Fibroblast of mammary gland (primary cell): ENCODE measurements at regions not wholly inside any gene's neighbourhood (a gene's known extent, or its start where the extent isn't known, plus 50 kb on each side); places are given as distances from the start of the nearest gene placed in this dataset.

Experiments
- DNase-seq: peaks from one replicate; pipeline ENCODE4 v3.0.0-alpha.2; 2010; ENCODE audit warnings: low read depth
- H3K4me3 ChIP-seq: 2 replicates; pipeline ENCODE4 v1.5.1; 2011; ENCODE audit warnings: low read depth, mild to moderate bottlenecking, low read length, moderate library complexity; ENCODE audit not compliant: control insufficient read depth
- CTCF ChIP-seq: conservative IDR thresholded peaks from 2 replicates; pipeline ENCODE4 v1.5.1; 2011; ENCODE audit warnings: low read depth, low read length, inconsistent platforms; ENCODE audit not compliant: control insufficient read depth, insufficient read depth

GRCh38 chr4:67040315-67040714 is 505.0 kb downstream of the CENPC start:
- no peak overlapping the region for H3K4me3 ChIP-seq
- DNase-seq: no peak
- no peak for TF ChIP-seq CTCF

GRCh38 chr4:67038228-67038566 is 507.1 kb downstream of the CENPC start:
- DNase-seq: no peak
- TF ChIP-seq CTCF: no peak
- H3K4me3 ChIP-seq: no peak overlapping the region

- DNase-seq: no peak
- H3K4me3 ChIP-seq: no peak overlapping the region
- TF ChIP-seq CTCF: no peak
These were observed 507.6 kb downstream of the CENPC start for GRCh38 chr4:67037504-67038227.

GRCh38 chr4:67036791-67037190 is 508.5 kb downstream of the CENPC start:
- H3K4me3 ChIP-seq: no peak overlapping the region
- DNase-seq: no peak
- no peak for TF ChIP-seq CTCF

- no peak for TF ChIP-seq CTCF
- no peak for DNase-seq
- H3K4me3 ChIP-seq: no peak overlapping the region
These were observed 509.3 kb downstream of the CENPC start for GRCh38 chr4:67035986-67036385.

GRCh38 chr4:67035501-67035900 is 509.8 kb downstream of the CENPC start:
- TF ChIP-seq CTCF: no peak
- DNase-seq: peak; percentile 73

GRCh38 chr4:67030636-67031035 is 514.7 kb downstream of the CENPC start:
- TF ChIP-seq CTCF: no peak
- no peak for DNase-seq
- no peak overlapping the region for H3K4me3 ChIP-seq

More at GRCh38 chr4:67035501-67035900, 509.8 kb downstream of the CENPC start:
- H3K4me3 ChIP-seq: no peak overlapping the region
